H9 (cell line): ENCODE measurements at regions not wholly inside any gene's neighbourhood (a gene's known extent, or its start where the extent isn't known, plus 50 kb on each side); places are given as distances from the start of the nearest gene placed in this dataset.
A peak's percentile ranks its signal among the peaks of the same experiment; 100 is the strongest.

Experiments used
- DNase-seq: peaks from one replicate; pipeline ENCODE4 v3.0.0-alpha.2; 2017
- H2AFZ ChIP-seq: one replicate; pipeline ENCODE4 v1.6.1; 2013; ENCODE audit warnings: mild to moderate bottlenecking, low read length, control low read depth, moderate library complexity
- H2AK5ac ChIP-seq: 2 replicates; pipeline ENCODE4 v1.6.1; 2013; ENCODE audit warnings: low read length, control low read depth, mixed read lengths; ENCODE audit not compliant: insufficient read length
- H2BK120ac ChIP-seq: one replicate; pipeline ENCODE4 v1.6.1; 2013; ENCODE audit warnings: low read depth, mild to moderate bottlenecking, low read length, control low read depth, inconsistent platforms; ENCODE audit not compliant: poor library complexity, severe bottlenecking
- H2BK12ac ChIP-seq: 2 replicates; pipeline ENCODE4 v1.6.1; 2013; ENCODE audit warnings: low read length, control low read depth, mixed read lengths, low read depth; ENCODE audit not compliant: insufficient read length
- H2BK15ac ChIP-seq: 2 replicates; pipeline ENCODE4 v1.6.1; 2013; ENCODE audit warnings: low read depth, low read length, control low read depth
- H2BK20ac ChIP-seq: one replicate; pipeline ENCODE4 v1.6.1; 2013; ENCODE audit warnings: low read depth, mild to moderate bottlenecking, low read length, control low read depth, inconsistent platforms; ENCODE audit not compliant: poor library complexity, severe bottlenecking
- H2BK5ac ChIP-seq: 2 replicates; pipeline ENCODE4 v1.6.1; 2013; ENCODE audit warnings: low read length, control low read depth, mixed read lengths; ENCODE audit not compliant: insufficient read length
- H3K14ac ChIP-seq: 2 replicates; pipeline ENCODE4 v1.6.1; 2013; ENCODE audit warnings: low read length, control low read depth; ENCODE audit not compliant: insufficient read depth
- H3K18ac ChIP-seq: 2 replicates; pipeline ENCODE4 v1.6.1; 2013; ENCODE audit warnings: low read depth, mild to moderate bottlenecking, mixed read lengths, low read length, control low read depth; ENCODE audit not compliant: insufficient read length
- H3K23ac ChIP-seq: 2 replicates; pipeline ENCODE4 v1.6.1; 2013; ENCODE audit warnings: low read length, control low read depth, mixed read lengths, low read depth; ENCODE audit not compliant: insufficient read length
- H3K23me2 ChIP-seq: 2 replicates; pipeline ENCODE4 v1.6.1; 2013; ENCODE audit warnings: low read depth, mild to moderate bottlenecking, mixed read lengths, low read length, control low read depth; ENCODE audit not compliant: insufficient read length, poor library complexity, severe bottlenecking
- H3K27ac ChIP-seq: 2 replicates; pipeline ENCODE4 v1.5.1; 2013; ENCODE audit warnings: low read length, control low read depth, mixed read lengths, low read depth; ENCODE audit not compliant: insufficient read length
- H3K27me3 ChIP-seq: 2 replicates; pipeline ENCODE4 v1.6.1; 2013; ENCODE audit warnings: low read length, control low read depth, inconsistent platforms; ENCODE audit not compliant: insufficient read depth
- H3K4ac ChIP-seq: 2 replicates; pipeline ENCODE4 v1.6.1; 2013; ENCODE audit warnings: low read depth, mild to moderate bottlenecking, control low read depth, inconsistent platforms, low read length, moderate library complexity
- H3K4me1 ChIP-seq: 2 replicates; pipeline ENCODE4 v1.6.1; 2013; ENCODE audit warnings: low read length, control low read depth, inconsistent platforms; ENCODE audit not compliant: insufficient read depth
- H3K4me2 ChIP-seq: 2 replicates; pipeline ENCODE4 v1.6.1; 2013; ENCODE audit warnings: low read length, control low read depth, mixed read lengths; ENCODE audit not compliant: insufficient read length, insufficient read depth
- H3K56ac ChIP-seq: 2 replicates; pipeline ENCODE4 v1.6.1; 2013; ENCODE audit warnings: low read depth, mild to moderate bottlenecking, mixed read lengths, low read length, control low read depth; ENCODE audit not compliant: insufficient read length
- H3K79me1 ChIP-seq: 2 replicates; pipeline ENCODE4 v1.6.1; 2013; ENCODE audit warnings: low read depth, mild to moderate bottlenecking, moderate library complexity, low read length, control low read depth, inconsistent platforms; ENCODE audit not compliant: insufficient read depth, poor library complexity, severe bottlenecking
- H3K79me2 ChIP-seq: 2 replicates; pipeline ENCODE4 v1.6.1; 2013; ENCODE audit warnings: low read length, control low read depth, inconsistent platforms; ENCODE audit not compliant: insufficient read depth
- H3K9ac ChIP-seq: 2 replicates; pipeline ENCODE4 v1.6.1; 2013; ENCODE audit warnings: low read length, control low read depth, mixed read lengths; ENCODE audit not compliant: insufficient read length; ENCODE audit errors: extremely low read depth
- H3K9me3 ChIP-seq: one replicate; pipeline ENCODE4 v1.6.1; 2013; ENCODE audit warnings: low read depth, low read length, inconsistent platforms; ENCODE audit not compliant: control insufficient read depth
- H3T11ph ChIP-seq: one replicate; pipeline ENCODE4 v1.6.1; 2013; ENCODE audit warnings: mild to moderate bottlenecking, low read length, control low read depth, inconsistent platforms
- H4K20me1 ChIP-seq: one replicate; pipeline ENCODE4 v1.6.1; 2013; ENCODE audit not compliant: control insufficient read depth, insufficient read length, insufficient read depth
- H4K5ac ChIP-seq: 2 replicates; pipeline ENCODE4 v1.6.1; 2013; ENCODE audit warnings: low read depth, mild to moderate bottlenecking, mixed read lengths, low read length, control low read depth; ENCODE audit not compliant: insufficient read length
- H4K8ac ChIP-seq: replicated peaks from 2 replicates; pipeline ENCODE4 v1.6.1; 2013; ENCODE audit warnings: low read length, control low read depth, mixed read lengths, low read depth; ENCODE audit not compliant: insufficient read length
- H4K91ac ChIP-seq: 2 replicates; pipeline ENCODE4 v1.6.1; 2013; ENCODE audit warnings: low read depth, mild to moderate bottlenecking, moderate library complexity, mixed read lengths, low read length, control low read depth; ENCODE audit not compliant: insufficient read length
- H3K27ac Mint-ChIP-seq, 3 experiments: 2 replicates in 2 of 3; 3 replicates in 1 of 3; pipeline ENCODE4 v1.8.0; 2020 to 2021; ENCODE audit warnings: mixed read lengths in 3 of 3, mild to moderate bottlenecking in 1 of 3, moderate library complexity in 1 of 3
- H3K27me3 Mint-ChIP-seq: 2 replicates; pipeline ENCODE4 v1.8.0; 2021; ENCODE audit warnings: low read depth, mild to moderate bottlenecking, moderate library complexity, mixed read lengths
- H3K36me3 Mint-ChIP-seq, 3 experiments: 2 replicates in 2 of 3; 3 replicates in 1 of 3; pipeline ENCODE4 v1.8.0; 2020 to 2021; ENCODE audit warnings: low read depth in 3 of 3, mixed read lengths in 3 of 3; ENCODE audit not compliant: insufficient read depth in 1 of 3
- H3K4me1 Mint-ChIP-seq, 2 experiments: 2 replicates each; pipeline ENCODE4 v1.8.0; 2020; ENCODE audit warnings: mixed read lengths in 2 of 2
- H3K4me3 Mint-ChIP-seq, 2 experiments: 2 replicates in 1 of 2; 3 replicates in 1 of 2; pipeline ENCODE4 v1.8.0; 2020 to 2021; ENCODE audit warnings: mild to moderate bottlenecking in 2 of 2, mixed read lengths in 2 of 2, moderate library complexity in 1 of 2
- H3K9me3 Mint-ChIP-seq, 2 experiments: 2 replicates in 1 of 2; 3 replicates in 1 of 2; pipeline ENCODE4 v1.8.0; 2020; ENCODE audit warnings: mild to moderate bottlenecking in 2 of 2, mixed read lengths in 2 of 2, moderate library complexity in 1 of 2
- WGBS: extraction: QIAGEN DNeasy Blood & Tissue Kit; methylation state at CpG from one replicate; pipeline ENCODE4 v1.1.7; 2013; ENCODE audit warnings: missing lambda C conversion rate, low lambda C conversion rate, mixed read lengths; ENCODE audit not compliant: insufficient read length; ENCODE audit errors: extremely low coverage; 5-methylcytosine and 5-hydroxymethylcytosine counted together
- TF ChIP-seq, protein P1 (sequence below): fragments of 200-600 bp; sonication (generic); conservative IDR thresholded peaks from 3 replicates; pipeline ENCODE4 v1.8.0; 2021; ENCODE audit warnings: antibody characterized with exemption, mild to moderate bottlenecking

DNA sequence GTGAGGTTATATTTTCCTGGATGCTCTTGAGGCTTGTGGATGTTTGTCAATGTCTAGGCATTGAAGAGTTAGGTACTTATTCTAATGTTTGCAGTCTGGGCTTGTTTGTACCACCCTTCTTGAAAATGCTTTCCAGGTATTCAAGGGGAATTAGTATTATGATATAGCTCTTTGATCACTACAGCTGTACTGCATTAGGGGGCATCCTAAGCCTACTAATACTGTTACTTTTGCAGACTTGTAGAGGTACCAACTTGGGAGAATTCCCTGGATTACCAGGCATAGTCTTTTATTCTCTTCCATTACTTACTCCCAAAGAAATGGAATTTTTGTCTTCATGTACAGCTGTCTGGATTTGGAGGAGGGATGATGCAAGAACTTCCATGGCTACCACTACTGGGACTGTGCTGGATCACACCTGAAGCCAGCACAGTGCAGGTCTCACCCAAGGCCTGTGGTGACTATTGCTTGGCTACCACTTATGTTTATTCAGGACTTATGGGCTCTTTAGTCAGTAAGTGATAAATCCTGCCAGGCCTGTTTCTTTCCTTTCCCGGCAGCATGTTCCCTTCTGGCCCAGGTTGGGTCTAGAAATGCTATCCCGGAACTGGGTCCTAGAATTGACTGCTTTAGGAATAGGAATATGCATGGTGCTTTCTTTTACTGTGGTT is 402.9 kb downstream of the IL20RB start:
- H4K5ac ChIP-seq = no peak overlapping the region
- H3K27ac ChIP-seq = no peak overlapping the region
- no peak overlapping the region for H2AK5ac ChIP-seq
- H3K23ac ChIP-seq = no peak overlapping the region
- H4K20me1 ChIP-seq = no peaks in the 10 kb centered on the region
- H3K23me2 ChIP-seq = no peaks in the 10 kb centered on the region
- no peak overlapping the region for H3K14ac ChIP-seq
- TF ChIP-seq, protein P1, sequence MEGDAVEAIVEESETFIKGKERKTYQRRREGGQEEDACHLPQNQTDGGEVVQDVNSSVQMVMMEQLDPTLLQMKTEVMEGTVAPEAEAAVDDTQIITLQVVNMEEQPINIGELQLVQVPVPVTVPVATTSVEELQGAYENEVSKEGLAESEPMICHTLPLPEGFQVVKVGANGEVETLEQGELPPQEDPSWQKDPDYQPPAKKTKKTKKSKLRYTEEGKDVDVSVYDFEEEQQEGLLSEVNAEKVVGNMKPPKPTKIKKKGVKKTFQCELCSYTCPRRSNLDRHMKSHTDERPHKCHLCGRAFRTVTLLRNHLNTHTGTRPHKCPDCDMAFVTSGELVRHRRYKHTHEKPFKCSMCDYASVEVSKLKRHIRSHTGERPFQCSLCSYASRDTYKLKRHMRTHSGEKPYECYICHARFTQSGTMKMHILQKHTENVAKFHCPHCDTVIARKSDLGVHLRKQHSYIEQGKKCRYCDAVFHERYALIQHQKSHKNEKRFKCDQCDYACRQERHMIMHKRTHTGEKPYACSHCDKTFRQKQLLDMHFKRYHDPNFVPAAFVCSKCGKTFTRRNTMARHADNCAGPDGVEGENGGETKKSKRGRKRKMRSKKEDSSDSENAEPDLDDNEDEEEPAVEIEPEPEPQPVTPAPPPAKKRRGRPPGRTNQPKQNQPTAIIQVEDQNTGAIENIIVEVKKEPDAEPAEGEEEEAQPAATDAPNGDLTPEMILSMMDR = peak; percentile 39; the same call in 2 of the 3 replicates
- H3K18ac ChIP-seq = no peak overlapping the region
- DNase-seq = no peak
- no CpG with 5 or more reads among the region's 2 CpGs for WGBS
- H3K36me3 Mint-ChIP-seq = no peaks in the 10 kb centered on the region
- no peak overlapping the region for H2BK120ac ChIP-seq
- H3K4me3 Mint-ChIP-seq = no peak overlapping the region
- no peak overlapping the region for H3K27ac Mint-ChIP-seq
- no peak overlapping the region for H4K8ac ChIP-seq
- H3K4me2 ChIP-seq = no peak overlapping the region
- H3K27me3 ChIP-seq = no peaks in the 10 kb centered on the region
- H2BK20ac ChIP-seq = no peak overlapping the region
- H2BK12ac ChIP-seq = no peak overlapping the region
- peaks cover 12 to 14% of the 10 kb centered on the region in 2 experiments for H3K9me3 Mint-ChIP-seq
- no peak overlapping the region for H2BK5ac ChIP-seq
- no peaks in the 10 kb centered on the region for H3K4me1 ChIP-seq
- no peaks in the 10 kb centered on the region for H3K4me1 Mint-ChIP-seq
- H3T11ph ChIP-seq = no peak overlapping the region
- H4K91ac ChIP-seq = no peak overlapping the region
- H3K79me1 ChIP-seq = no peaks in the 10 kb centered on the region
- H3K9ac ChIP-seq = no peak overlapping the region
- no peaks in the 10 kb centered on the region for H3K79me2 ChIP-seq
- H3K56ac ChIP-seq = no peak overlapping the region
- H3K27me3 Mint-ChIP-seq = no peaks in the 10 kb centered on the region
- H3K9me3 ChIP-seq = no peaks in the 10 kb centered on the region
- no peak overlapping the region for H2AFZ ChIP-seq
- no peak overlapping the region for H3K4ac ChIP-seq
- H2BK15ac ChIP-seq = no peak overlapping the region
